ENCODE measurements at regions not wholly inside any gene's neighbourhood (a gene's known extent, or its start where the extent isn't known, plus 50 kb on each side); places are given as distances from the start of the nearest gene placed in this dataset.

DNA sequence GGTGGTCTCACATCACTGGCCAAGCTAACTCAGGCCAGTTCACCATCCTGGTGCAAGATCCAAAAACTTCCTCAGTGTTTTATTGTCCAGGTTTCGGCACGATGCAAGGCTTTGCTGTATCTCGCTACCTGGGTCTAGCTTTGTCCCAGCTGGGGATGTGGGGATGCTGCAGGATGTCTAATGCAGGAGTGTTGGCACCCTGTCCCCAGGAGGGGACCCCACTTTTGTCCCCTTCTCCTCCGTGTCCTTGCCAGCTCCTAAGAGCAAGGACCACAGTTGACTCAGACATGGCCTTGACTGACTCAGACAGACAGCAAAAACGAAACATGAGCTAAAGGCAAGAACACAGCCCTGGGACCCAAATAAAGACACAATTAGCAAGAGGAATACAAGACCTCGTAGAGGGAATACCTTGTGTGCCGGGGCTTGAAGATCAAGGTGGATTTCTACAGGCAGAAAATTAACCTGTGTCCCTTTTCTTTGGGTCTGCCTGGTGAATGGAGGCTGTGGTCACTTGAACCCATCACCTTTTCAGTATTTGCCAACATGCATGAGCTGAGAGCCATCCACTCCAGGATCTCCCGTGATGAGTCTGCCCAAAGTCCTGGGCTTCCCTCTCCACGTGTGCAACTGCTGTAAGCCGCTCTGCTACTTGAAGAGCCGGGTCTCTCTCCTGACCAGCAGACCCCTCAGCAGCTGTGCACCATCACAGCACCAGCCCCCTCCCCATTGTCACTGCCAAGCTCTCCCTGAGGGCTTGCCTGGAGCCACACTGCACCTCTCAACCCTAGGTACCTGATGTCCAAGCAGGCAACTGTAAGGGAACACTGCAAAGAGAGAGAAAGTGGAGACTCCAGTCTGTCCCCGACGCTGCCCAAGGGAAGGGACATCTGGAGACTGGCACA, 149.5 kb upstream of the ZNF507 start:
- no peak for TF ChIP-seq CTCF (IDR thresholded peaks at IDR 0.05; ENCODE audit: low read depth, low read length, poor library complexity, severe bottlenecking)
- no peak for TF ChIP-seq EZH2phosphoT487 (IDR thresholded peaks at IDR 0.05; ENCODE audit: borderline replicate concordance, low read length)
